ENCODE measurements at regions not wholly inside any gene's neighbourhood (a gene's known extent, or its start where the extent isn't known, plus 50 kb on each side); places are given as distances from the start of the nearest gene placed in this dataset.

- POLR2A ChIA-PET: no interaction called here
- H3K27ac ChIP-seq (ENCODE audit: low read length): no peak overlapping the region
- ATAC-seq: no peak
- H3K27me3 ChIP-seq (ENCODE audit: control insufficient read depth, insufficient read depth, low read length): no peaks in the 10 kb centered on the region
- H3K9me3 ChIP-seq (ENCODE audit: control insufficient read depth, insufficient read depth, low read depth, low read length): no peaks in the 10 kb centered on the region
- H3K4me3 ChIP-seq (ENCODE audit: low read depth in 2 of 2, low read length in 2 of 2): no peak overlapping the region
- no TSS peak for BruUV-seq (replicated peaks)
- intact Hi-C loops (cut with micrococcal nuclease; ENCODE audit: unreplicated experiment) (no loop called here), in situ Hi-C loops (cut with HindIII; ENCODE audit: low pct_unique_long_range_greater_than_20kb, low sequenced_read_pairs) (no loop called here)
- H3K36me3 ChIP-seq (ENCODE audit: control insufficient read depth, insufficient read depth, low read length): no peaks in the 10 kb centered on the region
- CTCF ChIA-PET: no interaction called here
- TF ChIP-seq POLR2AphosphoS5 (IDR thresholded peaks at IDR 0.05; ENCODE audit: low read depth, low read length) (no peak), SIN3A (IDR thresholded peaks at IDR 0.05; ENCODE audit: borderline replicate concordance, insufficient read depth, low read depth, low read length) (no peak), TCF7L2 (IDR thresholded peaks at IDR 0.05; ENCODE audit: low read depth, low read length) (no peak), REST (IDR thresholded peaks at IDR 0.05; ENCODE audit: insufficient read depth in 1 of 2, low read depth in 2 of 2, low read length in 1 of 2) (no peak), CTCF (IDR thresholded peaks at IDR 0.05) (no peak)
- H3K4me1 ChIP-seq (ENCODE audit: control insufficient read depth, insufficient read depth, low read length): no peaks in the 10 kb centered on the region
- DNase-seq (ENCODE audit: low read depth, low spot score): no peak
Observed at GRCh38 chr10:28982974-28983373, 305.7 kb downstream of the BAMBI start.

GRCh38 chr10:28983799-28984198, 305.1 kb upstream of the LYZL1 start:
- TF ChIP-seq POLR2AphosphoS5 (IDR thresholded peaks at IDR 0.05; ENCODE audit: low read depth, low read length) (no peak), REST (IDR thresholded peaks at IDR 0.05; ENCODE audit: insufficient read depth in 1 of 2, low read depth in 2 of 2, low read length in 1 of 2) (no peak)
- no peaks in the 10 kb centered on the region for H3K27me3 ChIP-seq (ENCODE audit: control insufficient read depth, insufficient read depth, low read length)
- no peaks in the 10 kb centered on the region for H3K36me3 ChIP-seq (ENCODE audit: control insufficient read depth, insufficient read depth, low read length)
- in situ Hi-C loops (cut with HindIII; ENCODE audit: low pct_unique_long_range_greater_than_20kb, low sequenced_read_pairs): no loop called here
- H3K4me3 ChIP-seq (ENCODE audit: low read depth in 2 of 2, low read length in 2 of 2): no peak overlapping the region
- no peak for DNase-seq (ENCODE audit: low read depth, low spot score)
- BruUV-seq (replicated peaks): no TSS peak
- POLR2A ChIA-PET: no interaction called here
- no peak for ATAC-seq
- H3K9me3 ChIP-seq (ENCODE audit: control insufficient read depth, insufficient read depth, low read depth, low read length): no peaks in the 10 kb centered on the region
- intact Hi-C loops (cut with micrococcal nuclease; ENCODE audit: unreplicated experiment): no loop called here
- CTCF ChIA-PET: no interaction called here
- H3K4me1 ChIP-seq (ENCODE audit: control insufficient read depth, insufficient read depth, low read length): no peaks in the 10 kb centered on the region
- no peak overlapping the region for H3K27ac ChIP-seq (ENCODE audit: low read length)

All from Panc1 (cell line).